GM12878 (cell line): ENCODE measurements at regions not wholly inside any gene's neighbourhood (a gene's known extent, or its start where the extent isn't known, plus 50 kb on each side); places are given as distances from the start of the nearest gene placed in this dataset.

ENCODE experiments used
- ATAC-seq: fragments of 200-7000 bp; cut with Tn5 transposase; 3 replicates; pipeline ENCODE4 v1.9.1; 2020; ENCODE audit warnings: mild to moderate bottlenecking, moderate library complexity
- BruUV-seq: library from RNA; stranded (reverse); fragments of 400-500 nt; replicated peaks from 2 replicates; lab custom pipeline; 2021; lab: Mats Ljungman, UMichigan
- CTCF ChIA-PET: fragments of 300-600 bp; sonication (Branson Sonifier 250); formaldehyde crosslinking; extraction: SDS; loops from one replicate; lab custom pipeline; 2021; ENCODE audit warnings: inconsistent platforms; lab: Yijun Ruan, JAX
- POLR2A ChIA-PET: fragments of 350-600 bp; formaldehyde crosslinking; extraction: SDS; loops from one replicate; lab custom pipeline; 2021; ENCODE audit warnings: inconsistent platforms; lab: Charles Lee
- RAD21 ChIA-PET: fragments of 300-600 bp; sonication (Branson Sonifier 250); formaldehyde crosslinking; loops from one replicate; lab custom pipeline; 2023; ENCODE audit warnings: antibody characterized with exemption; ENCODE audit not compliant: unreplicated experiment; lab: Charles Lee
- SMC1A ChIA-PET: fragments of 300-600 bp; sonication (Branson Sonifier 250); formaldehyde crosslinking; loops from one replicate; lab custom pipeline; 2023; ENCODE audit not compliant: unreplicated experiment, uncharacterized antibody; lab: Charles Lee
- DNase-seq: peaks from one replicate; pipeline ENCODE4 v3.0.0-alpha.2; 2011; ENCODE audit warnings: low read depth, low spot score
- FAIRE-seq: peaks from 3 replicates; lab custom pipeline; 2011; peaks lifted over from hg19 to GRCh38; lab: Jason Lieb, UNC
- H2AFZ ChIP-seq: 2 replicates; pipeline ENCODE4 v1.6.0; 2011; ENCODE audit warnings: low read depth, low read length, control low read depth; ENCODE audit not compliant: control insufficient read depth
- H3K27ac ChIP-seq: 2 replicates; pipeline ENCODE4 v1.5.1; 2011; ENCODE audit warnings: control low read depth; ENCODE audit not compliant: control insufficient read depth, insufficient read depth
- H3K27me3 ChIP-seq, 2 experiments: replicated peaks in 1 of 2; 2 replicates each; pipeline versions ENCODE4 v1.6.0 to v1.6.1; 2011; ENCODE audit warnings: low read length in 1 of 2; ENCODE audit not compliant: control insufficient read depth in 2 of 2, insufficient read depth in 2 of 2
- H3K36me3 ChIP-seq, 2 experiments: 2 replicates each; pipeline ENCODE4 v1.5.1; 2011; ENCODE audit warnings: low read length in 1 of 2; ENCODE audit not compliant: control insufficient read depth in 2 of 2, insufficient read depth in 2 of 2
- H3K4me1 ChIP-seq: 2 replicates; pipeline ENCODE4 v1.6.1; 2011; ENCODE audit warnings: mild to moderate bottlenecking, low read length, moderate library complexity, mixed read lengths; ENCODE audit not compliant: control insufficient read depth, insufficient read depth
- H3K4me2 ChIP-seq: 2 replicates; pipeline ENCODE4 v1.6.0; 2011; ENCODE audit warnings: control low read depth; ENCODE audit not compliant: control insufficient read depth, insufficient read depth
- H3K4me3 ChIP-seq: fragments of 200-600 bp; sonication (generic); 2 replicates; pipeline ENCODE4 v1.5.1; 2016
- H3K79me2 ChIP-seq: 2 replicates; pipeline ENCODE4 v1.6.0; 2011; ENCODE audit warnings: low read length; ENCODE audit not compliant: control insufficient read depth, insufficient read depth
- H3K9ac ChIP-seq: 2 replicates; pipeline ENCODE4 v1.8.0; 2011; ENCODE audit warnings: low read length, control low read depth, mixed read lengths; ENCODE audit not compliant: control insufficient read depth, insufficient read depth
- H3K9me3 ChIP-seq: replicated peaks from 3 replicates; pipeline ENCODE4 v1.5.1; 2011; ENCODE audit warnings: mild to moderate bottlenecking, low read length; ENCODE audit not compliant: control insufficient read depth, insufficient read depth
- H4K20me1 ChIP-seq: 2 replicates; pipeline ENCODE4 v1.6.0; 2011; ENCODE audit not compliant: control insufficient read depth, insufficient read depth
- ASH2L ChIP-seq: fragments of 300-600, 200-600 bp; sonication (generic); IDR thresholded peaks from 2 replicates; pipeline ENCODE4 v1.6.1; 2017; ENCODE audit warnings: low read depth, mild to moderate bottlenecking, borderline replicate concordance
- CBX3 ChIP-seq: fragments of 200-600 bp; sonication (generic); IDR thresholded peaks from 2 replicates; pipeline ENCODE4 v1.6.1; 2016; ENCODE audit warnings: low read depth, borderline replicate concordance
- CEBPB ChIP-seq, 2 experiments: fragments of 150-350 bp in 1 of 2; IDR thresholded peaks; 2 replicates each; pipeline ENCODE4 v1.6.1; 2012 to 2014; ENCODE audit warnings: low read depth in 2 of 2, low read length in 2 of 2, borderline replicate concordance in 1 of 2, inconsistent platforms in 1 of 2
- CREM ChIP-seq: IDR thresholded peaks from 2 replicates; pipeline ENCODE4 v1.6.1; 2014; ENCODE audit warnings: antibody characterized with exemption, low read depth
- HDAC2 ChIP-seq: fragments of 200-600 bp; sonication (generic); IDR thresholded peaks from 2 replicates; pipeline ENCODE4 v1.6.1; 2017
- HDAC6 ChIP-seq: fragments of 200-600 bp; sonication (generic); IDR thresholded peaks from one replicate; pipeline ENCODE4 v1.8.0; 2017; ENCODE audit warnings: antibody characterized with exemption; ENCODE audit not compliant: unreplicated experiment
- MEF2B ChIP-seq: fragments of 450-650 bp; IDR thresholded peaks from 2 replicates; pipeline ENCODE4 v1.6.1; 2018; ENCODE audit warnings: mild to moderate bottlenecking, moderate library complexity; ENCODE audit not compliant: partially characterized antibody, poor library complexity, severe bottlenecking
- NFYB ChIP-seq: IDR thresholded peaks from 2 replicates; pipeline ENCODE4 v1.6.1; 2011; ENCODE audit warnings: low read depth, mild to moderate bottlenecking, low read length, improper control_type of control experiment, moderate library complexity; ENCODE audit not compliant: insufficient read depth
- NKRF ChIP-seq: fragments of 450-650 bp; conservative IDR thresholded peaks from 2 replicates; pipeline ENCODE4 v1.6.1; 2017; ENCODE audit warnings: mild to moderate bottlenecking, moderate library complexity
- NR2C2 ChIP-seq: IDR thresholded peaks from 2 replicates; pipeline ENCODE4 v1.6.1; 2011; ENCODE audit warnings: borderline replicate concordance, low read depth; ENCODE audit not compliant: control insufficient read depth, insufficient read length
- PBX3 ChIP-seq: IDR thresholded peaks from 2 replicates; pipeline ENCODE4 v1.6.1; 2011; ENCODE audit warnings: mild to moderate bottlenecking, low read depth, low read length, moderate library complexity; ENCODE audit not compliant: insufficient replicate concordance
- PML ChIP-seq: IDR thresholded peaks from 2 replicates; pipeline ENCODE4 v1.6.1; 2012; ENCODE audit warnings: low read length, inconsistent platforms
- RBBP5 ChIP-seq: fragments of 200-600 bp; sonication (generic); conservative IDR thresholded peaks from 2 replicates; pipeline ENCODE4 v1.6.1; 2016
- RCOR1 ChIP-seq: conservative IDR thresholded peaks from 2 replicates; pipeline ENCODE4 v1.6.1; 2012; ENCODE audit warnings: low read depth, low read length, improper control_type of control experiment
- SMC3 ChIP-seq: IDR thresholded peaks from 2 replicates; pipeline ENCODE4 v1.6.1; 2011; ENCODE audit warnings: low read length, improper control_type of control experiment, borderline replicate concordance
- SREBF2 ChIP-seq: IDR thresholded peaks from 2 replicates; pipeline ENCODE4 v1.6.1; 2012; ENCODE audit warnings: mild to moderate bottlenecking, low read length
- USF2 ChIP-seq: IDR thresholded peaks from 2 replicates; pipeline ENCODE4 v1.6.1; 2011; ENCODE audit warnings: low read depth, low read length, improper control_type of control experiment, borderline replicate concordance
- YY1 ChIP-seq: IDR thresholded peaks from 2 replicates; pipeline ENCODE4 v1.6.1; 2011; ENCODE audit warnings: low read depth, mild to moderate bottlenecking, low read length
- ZBTB40 ChIP-seq: fragments of 450-650 bp; IDR thresholded peaks from 2 replicates; pipeline ENCODE4 v1.6.1; 2016; ENCODE audit warnings: mild to moderate bottlenecking, moderate library complexity, borderline replicate concordance
- in situ Hi-C: fragments of 300-500 bp; cut with MboI; formaldehyde crosslinking; loops from 9 replicates; pipeline ENCODE4 v1.14.3; 2018; ENCODE audit warnings: mixed read lengths
- intact Hi-C: fragments of 100-400 bp; cut with micrococcal nuclease; formaldehyde crosslinking; loops from one replicate; pipeline ENCODE4 v1.14.2; 2022; ENCODE audit not compliant: unreplicated experiment

- POLR2A ChIA-PET = no interaction called here
- no TSS peak for BruUV-seq
- no peak for TF ChIP-seq HDAC2
- no peak for TF ChIP-seq NKRF
- TF ChIP-seq CBX3 = no peak
- no peak for TF ChIP-seq NFYB
- TF ChIP-seq ASH2L = no peak
- TF ChIP-seq CEBPB (IDR thresholded peaks at IDR 0.05; ENCODE audit: borderline replicate concordance in 1 of 2, low read depth in 2 of 2, low read length in 2 of 2) = no peak
- TF ChIP-seq ZBTB40 = no peak
- no peak for TF ChIP-seq SMC3
- no peak for TF ChIP-seq MEF2B
- TF ChIP-seq NR2C2 = no peak
- TF ChIP-seq PML = no peak
- no peak for TF ChIP-seq PBX3
- no peak for TF ChIP-seq YY1
- TF ChIP-seq HDAC6 = no peak
- no peak for TF ChIP-seq SREBF2
- no peak for TF ChIP-seq USF2
- no peak for TF ChIP-seq RBBP5
- TF ChIP-seq CREM = no peak
- TF ChIP-seq RCOR1 = no peak
Measured at GRCh38 chr5:33079548-33079947, 361.2 kb upstream of the TARS1 start.

More at GRCh38 chr5:33079548-33079947, 361.2 kb upstream of the TARS1 start:
- no peak for DNase-seq
- Histone ChIP-seq H3K4me3 (no peak overlapping the region), H4K20me1 (no peaks in the 10 kb centered on the region), H3K36me3 (no peaks in the 10 kb centered on the region), H2AFZ (no peak overlapping the region), H3K27ac (no peak overlapping the region), H3K27me3 (no peaks in the 10 kb centered on the region), H3K4me1 (no peaks in the 10 kb centered on the region), H3K4me2 (no peak overlapping the region), H3K79me2 (no peaks in the 10 kb centered on the region), H3K9ac (no peak overlapping the region), H3K9me3 (no peaks in the 10 kb centered on the region)
- ChIA-PET CTCF (no interaction called here), SMC1A (no interaction called here), RAD21 (no interaction called here)
- no peak for ATAC-seq
- no peak for FAIRE-seq
- intact Hi-C loops (no loop called here), in situ Hi-C loops (no loop called here)
